Anterior cingulate cortex (tissue), 58 donors: ENCODE measurements at regions not wholly inside any gene's neighbourhood (a gene's known extent, or its start where the extent isn't known, plus 50 kb on each side); places are given as distances from the start of the nearest gene placed in this dataset.
A peak's percentile ranks its signal among the peaks of the same experiment; 100 is the strongest.
"Not testable (repeated sequence)": the region's sequence is repeated elsewhere in the genome, so short reads cannot be mapped to it uniquely, and the experiment has no call there.

Experiments used
- DNase-seq, 58 donors: peaks; one replicate each; lab custom pipeline; 2025; lab: John Stamatoyannopoulos, UW

- DNase-seq = no peak
Observed at GRCh38 chr6:74597840-74598239, 608.0 kb downstream of the COL12A1 start.

- DNase-seq = no peak
Observed at GRCh38 chr6:74597266-74597665, 608.6 kb downstream of the COL12A1 start.

- DNase-seq = no peak
Observed at GRCh38 chr6:74596588-74596987, 609.3 kb downstream of the COL12A1 start.

- DNase-seq = not testable (repeated sequence)
Observed at GRCh38 chr6:74594350-74594749, 611.5 kb downstream of the COL12A1 start.

- no peak for DNase-seq
Observed at GRCh38 chr6:74588094-74588832, 617.6 kb downstream of the COL12A1 start.

GRCh38 chr6:74587386-74587785 is 618.5 kb downstream of the COL12A1 start:
- DNase-seq = no peak

- peak in 1 of 58 donors; percentile 4 for DNase-seq
Observed at GRCh38 chr6:74585753-74586152, 620.1 kb downstream of the COL12A1 start.

GRCh38 chr6:74581681-74582080 is 624.2 kb downstream of the COL12A1 start:
- DNase-seq = no peak

GRCh38 chr6:74579794-74580193 is 626.1 kb downstream of the COL12A1 start:
- no peak for DNase-seq

GRCh38 chr6:74579047-74579446 is 626.8 kb downstream of the COL12A1 start:
- no peak for DNase-seq

GRCh38 chr6:74578339-74578738 is 627.5 kb downstream of the COL12A1 start:
- DNase-seq = no peak

GRCh38 chr6:74577619-74578018 is 628.2 kb downstream of the COL12A1 start:
- no peak for DNase-seq

- DNase-seq = no peak
Observed at GRCh38 chr6:74574794-74575193, 631.1 kb downstream of the COL12A1 start.

GRCh38 chr6:74573613-74574012 is 632.2 kb downstream of the COL12A1 start:
- DNase-seq = no peak

GRCh38 chr6:74570044-74570443 is 635.8 kb downstream of the COL12A1 start:
- no peak for DNase-seq

GRCh38 chr6:74568861-74569260 is 637.0 kb downstream of the COL12A1 start:
- DNase-seq = no peak

- DNase-seq = not testable (repeated sequence)
Observed at GRCh38 chr6:74567923-74568290, 637.9 kb downstream of the COL12A1 start.

- DNase-seq = no peak
Observed at GRCh38 chr6:74567281-74567922, 638.5 kb downstream of the COL12A1 start.

GRCh38 chr6:74557236-74557635 is 648.6 kb downstream of the COL12A1 start:
- DNase-seq = no peak

- DNase-seq = no peak
Observed at GRCh38 chr6:74554041-74554440, 651.8 kb downstream of the COL12A1 start.

GRCh38 chr6:74551896-74552295 is 654.0 kb downstream of the COL12A1 start:
- no peak for DNase-seq

GRCh38 chr6:74550821-74551220 is 655.0 kb downstream of the COL12A1 start:
- DNase-seq = no peak
